GM12878 (cell line): ENCODE measurements at regions not wholly inside any gene's neighbourhood (a gene's known extent, or its start where the extent isn't known, plus 50 kb on each side); places are given as distances from the start of the nearest gene placed in this dataset.

Experiments used
- ATAC-seq: fragments of 200-7000 bp; cut with Tn5 transposase; 3 replicates; pipeline ENCODE4 v1.9.1; 2020; ENCODE audit warnings: mild to moderate bottlenecking, moderate library complexity
- BruUV-seq: library from RNA; stranded (reverse); fragments of 400-500 nt; replicated peaks from 2 replicates; lab custom pipeline; 2021; lab: Mats Ljungman, UMichigan
- CTCF ChIA-PET: fragments of 300-600 bp; sonication (Branson Sonifier 250); formaldehyde crosslinking; extraction: SDS; loops from one replicate; lab custom pipeline; 2021; ENCODE audit warnings: inconsistent platforms; lab: Yijun Ruan, JAX
- POLR2A ChIA-PET: fragments of 350-600 bp; formaldehyde crosslinking; extraction: SDS; loops from one replicate; lab custom pipeline; 2021; ENCODE audit warnings: inconsistent platforms; lab: Charles Lee
- RAD21 ChIA-PET: fragments of 300-600 bp; sonication (Branson Sonifier 250); formaldehyde crosslinking; loops from one replicate; lab custom pipeline; 2023; ENCODE audit warnings: antibody characterized with exemption; ENCODE audit not compliant: unreplicated experiment; lab: Charles Lee
- SMC1A ChIA-PET: fragments of 300-600 bp; sonication (Branson Sonifier 250); formaldehyde crosslinking; loops from one replicate; lab custom pipeline; 2023; ENCODE audit not compliant: unreplicated experiment, uncharacterized antibody; lab: Charles Lee
- DNase-seq: peaks from one replicate; pipeline ENCODE4 v3.0.0-alpha.2; 2011; ENCODE audit warnings: low read depth, low spot score
- FAIRE-seq: peaks from 3 replicates; lab custom pipeline; 2011; peaks lifted over from hg19 to GRCh38; lab: Jason Lieb, UNC
- H2AFZ ChIP-seq: 2 replicates; pipeline ENCODE4 v1.6.0; 2011; ENCODE audit warnings: low read depth, low read length, control low read depth; ENCODE audit not compliant: control insufficient read depth
- H3K27ac ChIP-seq: 2 replicates; pipeline ENCODE4 v1.5.1; 2011; ENCODE audit warnings: control low read depth; ENCODE audit not compliant: control insufficient read depth, insufficient read depth
- H3K27me3 ChIP-seq, 2 experiments: replicated peaks in 1 of 2; 2 replicates each; pipeline versions ENCODE4 v1.6.0 to v1.6.1; 2011; ENCODE audit warnings: low read length in 1 of 2; ENCODE audit not compliant: control insufficient read depth in 2 of 2, insufficient read depth in 2 of 2
- H3K36me3 ChIP-seq, 2 experiments: 2 replicates each; pipeline ENCODE4 v1.5.1; 2011; ENCODE audit warnings: low read length in 1 of 2; ENCODE audit not compliant: control insufficient read depth in 2 of 2, insufficient read depth in 2 of 2
- H3K4me1 ChIP-seq: 2 replicates; pipeline ENCODE4 v1.6.1; 2011; ENCODE audit warnings: mild to moderate bottlenecking, low read length, moderate library complexity, mixed read lengths; ENCODE audit not compliant: control insufficient read depth, insufficient read depth
- H3K4me2 ChIP-seq: 2 replicates; pipeline ENCODE4 v1.6.0; 2011; ENCODE audit warnings: control low read depth; ENCODE audit not compliant: control insufficient read depth, insufficient read depth
- H3K4me3 ChIP-seq: fragments of 200-600 bp; sonication (generic); 2 replicates; pipeline ENCODE4 v1.5.1; 2016
- H3K79me2 ChIP-seq: 2 replicates; pipeline ENCODE4 v1.6.0; 2011; ENCODE audit warnings: low read length; ENCODE audit not compliant: control insufficient read depth, insufficient read depth
- H3K9ac ChIP-seq: 2 replicates; pipeline ENCODE4 v1.8.0; 2011; ENCODE audit warnings: low read length, control low read depth, mixed read lengths; ENCODE audit not compliant: control insufficient read depth, insufficient read depth
- H3K9me3 ChIP-seq: replicated peaks from 3 replicates; pipeline ENCODE4 v1.5.1; 2011; ENCODE audit warnings: mild to moderate bottlenecking, low read length; ENCODE audit not compliant: control insufficient read depth, insufficient read depth
- H4K20me1 ChIP-seq: 2 replicates; pipeline ENCODE4 v1.6.0; 2011; ENCODE audit not compliant: control insufficient read depth, insufficient read depth
- RAD51 ChIP-seq: fragments of 450-650 bp; IDR thresholded peaks from 2 replicates; pipeline ENCODE4 v1.6.1; 2016; ENCODE audit warnings: moderate library complexity, mild to moderate bottlenecking, inconsistent platforms
- TCF3 ChIP-seq: IDR thresholded peaks from 2 replicates; pipeline ENCODE4 v1.6.1; 2012; ENCODE audit warnings: low read depth, mild to moderate bottlenecking, low read length, borderline replicate concordance; ENCODE audit not compliant: insufficient read depth
- ZZZ3 ChIP-seq: IDR thresholded peaks from 2 replicates; pipeline ENCODE4 v1.6.1; 2011; ENCODE audit warnings: low read depth; ENCODE audit not compliant: control insufficient read depth, insufficient read length
- WGBS: methylation state at CpG from one replicate; pipeline ENCODE4 v1.1.6; 2016; ENCODE audit warnings: low lambda C conversion rate; ENCODE audit not compliant: insufficient replicate concordance, insufficient coverage; ENCODE audit errors: missing lambda C conversion rate; 5-methylcytosine and 5-hydroxymethylcytosine counted together
- in situ Hi-C: fragments of 300-500 bp; cut with MboI; formaldehyde crosslinking; loops from 9 replicates; pipeline ENCODE4 v1.14.3; 2018; ENCODE audit warnings: mixed read lengths
- intact Hi-C: fragments of 100-400 bp; cut with micrococcal nuclease; formaldehyde crosslinking; loops from one replicate; pipeline ENCODE4 v1.14.2; 2022; ENCODE audit not compliant: unreplicated experiment
- TF ChIP-seq, protein P1 (sequence below): fragments of 450-650 bp; IDR thresholded peaks from 2 replicates; pipeline ENCODE4 v1.6.1; 2018; ENCODE audit warnings: borderline replicate concordance, mild to moderate bottlenecking; ENCODE audit not compliant: partially characterized antibody
- TF ChIP-seq, protein P2 (sequence below): IDR thresholded peaks from 2 replicates; pipeline ENCODE4 v1.6.1; 2012; ENCODE audit warnings: low read depth, low read length, improper control_type of control experiment

DNA sequence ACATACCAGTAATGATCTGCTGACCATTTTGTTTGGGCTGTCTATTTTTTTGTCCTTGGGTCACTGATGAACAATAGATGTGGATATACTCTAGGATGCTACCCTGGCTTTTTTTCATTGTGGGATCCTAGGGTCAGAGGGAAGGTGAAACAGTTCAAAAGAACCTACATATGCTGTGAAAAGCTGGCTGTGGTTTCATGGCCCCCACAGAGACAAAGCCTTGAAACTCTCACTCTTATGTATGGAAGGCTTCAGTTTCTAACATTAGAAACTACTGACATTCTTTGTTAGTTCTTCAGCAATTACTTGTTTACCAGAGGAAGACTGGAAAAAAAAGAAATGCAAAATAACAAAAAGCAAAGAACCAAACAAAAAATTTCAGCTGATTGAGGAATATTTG lies 250.7 kb downstream of the FAT3 start:
- Histone ChIP-seq H2AFZ (no peak overlapping the region), H4K20me1 (no peaks in the 10 kb centered on the region; the same call in 1 of the 2 replicates), H3K27me3 (no peaks in the 10 kb centered on the region), H3K9ac (no peak overlapping the region), H3K79me2 (no peaks in the 10 kb centered on the region), H3K4me2 (no peak overlapping the region), H3K27ac (no peak overlapping the region), H3K4me1 (no peaks in the 10 kb centered on the region), H3K4me3 (no peak overlapping the region), H3K36me3 (no peaks in the 10 kb centered on the region), H3K9me3 (no peaks in the 10 kb centered on the region)
- TF ChIP-seq ZZZ3, result peak; percentile 16
- TF ChIP-seq, protein P1, sequence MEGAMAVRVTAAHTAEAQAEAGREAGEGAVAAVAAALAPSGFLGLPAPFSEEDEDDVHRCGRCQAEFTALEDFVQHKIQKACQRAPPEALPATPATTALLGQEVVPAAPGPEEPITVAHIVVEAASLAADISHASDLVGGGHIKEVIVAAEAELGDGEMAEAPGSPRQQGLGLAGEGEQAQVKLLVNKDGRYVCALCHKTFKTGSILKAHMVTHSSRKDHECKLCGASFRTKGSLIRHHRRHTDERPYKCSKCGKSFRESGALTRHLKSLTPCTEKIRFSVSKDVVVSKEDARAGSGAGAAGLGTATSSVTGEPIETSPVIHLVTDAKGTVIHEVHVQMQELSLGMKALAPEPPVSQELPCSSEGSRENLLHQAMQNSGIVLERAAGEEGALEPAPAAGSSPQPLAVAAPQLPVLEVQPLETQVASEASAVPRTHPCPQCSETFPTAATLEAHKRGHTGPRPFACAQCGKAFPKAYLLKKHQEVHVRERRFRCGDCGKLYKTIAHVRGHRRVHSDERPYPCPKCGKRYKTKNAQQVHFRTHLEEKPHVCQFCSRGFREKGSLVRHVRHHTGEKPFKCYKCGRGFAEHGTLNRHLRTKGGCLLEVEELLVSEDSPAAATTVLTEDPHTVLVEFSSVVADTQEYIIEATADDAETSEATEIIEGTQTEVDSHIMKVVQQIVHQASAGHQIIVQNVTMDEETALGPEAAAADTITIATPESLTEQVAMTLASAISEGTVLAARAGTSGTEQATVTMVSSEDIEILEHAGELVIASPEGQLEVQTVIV, result no peak
- ChIA-PET SMC1A (no interaction called here), POLR2A (no interaction called here), CTCF (no interaction called here), RAD21 (no interaction called here)
- no TSS peak for BruUV-seq
- DNase-seq (no peak), ATAC-seq (no peak), FAIRE-seq (no peak)
- intact Hi-C loops, result no loop called here
- in situ Hi-C loops, result no loop called here

DNA sequence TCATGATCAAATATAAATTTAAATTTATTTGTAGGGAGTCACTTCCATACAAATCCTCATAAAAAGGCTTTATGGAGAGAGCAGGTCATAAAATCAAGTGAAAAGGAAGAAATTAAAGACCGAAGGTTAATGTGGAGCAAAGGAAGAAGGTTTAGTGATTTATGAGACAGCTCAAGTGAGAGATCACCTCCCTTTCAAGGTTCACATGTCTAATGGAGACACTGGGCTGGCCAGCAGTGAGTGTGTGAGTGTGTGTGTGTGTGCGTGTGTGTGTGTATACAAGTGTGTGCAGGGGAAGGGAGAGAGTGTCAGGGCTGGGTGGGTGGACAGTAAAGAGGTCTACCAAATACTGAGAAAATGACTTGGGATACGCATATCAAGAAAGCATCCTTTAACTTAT lies 251.2 kb downstream of the FAT3 start:
- Histone ChIP-seq H3K9ac (no peak overlapping the region), H3K79me2 (no peaks in the 10 kb centered on the region), H3K4me1 (no peaks in the 10 kb centered on the region), H3K36me3 (no peaks in the 10 kb centered on the region), H3K27ac (no peak overlapping the region), H2AFZ (no peak overlapping the region), H3K4me2 (no peak overlapping the region), H3K27me3 (no peaks in the 10 kb centered on the region), H3K4me3 (no peak overlapping the region), H3K9me3 (no peaks in the 10 kb centered on the region), H4K20me1 (no peaks in the 10 kb centered on the region; the same call in 1 of the 2 replicates)
- ChIA-PET POLR2A (no interaction called here), CTCF (no interaction called here), SMC1A (no interaction called here), RAD21 (no interaction called here)
- no TSS peak for BruUV-seq
- ATAC-seq (no peak), FAIRE-seq (no peak), DNase-seq (no peak)
- 23% methylated on average over 3 of the region's 3 CpGs for WGBS
- intact Hi-C loops (no loop called here), in situ Hi-C loops (no loop called here)
- TF ChIP-seq RAD51 (no peak), TCF3 (no peak)
- TF ChIP-seq, protein P2, sequence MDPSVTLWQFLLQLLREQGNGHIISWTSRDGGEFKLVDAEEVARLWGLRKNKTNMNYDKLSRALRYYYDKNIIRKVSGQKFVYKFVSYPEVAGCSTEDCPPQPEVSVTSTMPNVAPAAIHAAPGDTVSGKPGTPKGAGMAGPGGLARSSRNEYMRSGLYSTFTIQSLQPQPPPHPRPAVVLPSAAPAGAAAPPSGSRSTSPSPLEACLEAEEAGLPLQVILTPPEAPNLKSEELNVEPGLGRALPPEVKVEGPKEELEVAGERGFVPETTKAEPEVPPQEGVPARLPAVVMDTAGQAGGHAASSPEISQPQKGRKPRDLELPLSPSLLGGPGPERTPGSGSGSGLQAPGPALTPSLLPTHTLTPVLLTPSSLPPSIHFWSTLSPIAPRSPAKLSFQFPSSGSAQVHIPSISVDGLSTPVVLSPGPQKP, result no peak
- TF ChIP-seq, all 136 proteins: peak for 0
